Ishikawa (cell line): ENCODE measurements at regions not wholly inside any gene's neighbourhood (a gene's known extent, or its start where the extent isn't known, plus 50 kb on each side); places are given as distances from the start of the nearest gene placed in this dataset.

ENCODE experiments used
- CREB1 ChIP-seq: IDR thresholded peaks from 2 replicates; pipeline ENCODE4 v1.6.1; 2012; ENCODE audit warnings: low read depth
- EP300 ChIP-seq: IDR thresholded peaks from 2 replicates; pipeline ENCODE4 v1.6.1; 2012; ENCODE audit warnings: borderline replicate concordance
- MAX ChIP-seq: IDR thresholded peaks from 2 replicates; pipeline ENCODE4 v1.6.1; 2012
- TAF1 ChIP-seq: IDR thresholded peaks from 2 replicates; pipeline ENCODE4 v1.6.1; 2012; ENCODE audit warnings: low read depth, mild to moderate bottlenecking
- TCF12 ChIP-seq: IDR thresholded peaks from 2 replicates; pipeline ENCODE4 v1.6.1; 2012; ENCODE audit warnings: low read depth
- TF ChIP-seq, protein P1 (sequence below): IDR thresholded peaks from 2 replicates; pipeline ENCODE4 v1.6.1; 2012; ENCODE audit warnings: low read depth, mild to moderate bottlenecking

- TF ChIP-seq TCF12 (no peak), CREB1 (no peak), EP300 (no peak), TAF1 (no peak), MAX (no peak)
- TF ChIP-seq, protein P1, sequence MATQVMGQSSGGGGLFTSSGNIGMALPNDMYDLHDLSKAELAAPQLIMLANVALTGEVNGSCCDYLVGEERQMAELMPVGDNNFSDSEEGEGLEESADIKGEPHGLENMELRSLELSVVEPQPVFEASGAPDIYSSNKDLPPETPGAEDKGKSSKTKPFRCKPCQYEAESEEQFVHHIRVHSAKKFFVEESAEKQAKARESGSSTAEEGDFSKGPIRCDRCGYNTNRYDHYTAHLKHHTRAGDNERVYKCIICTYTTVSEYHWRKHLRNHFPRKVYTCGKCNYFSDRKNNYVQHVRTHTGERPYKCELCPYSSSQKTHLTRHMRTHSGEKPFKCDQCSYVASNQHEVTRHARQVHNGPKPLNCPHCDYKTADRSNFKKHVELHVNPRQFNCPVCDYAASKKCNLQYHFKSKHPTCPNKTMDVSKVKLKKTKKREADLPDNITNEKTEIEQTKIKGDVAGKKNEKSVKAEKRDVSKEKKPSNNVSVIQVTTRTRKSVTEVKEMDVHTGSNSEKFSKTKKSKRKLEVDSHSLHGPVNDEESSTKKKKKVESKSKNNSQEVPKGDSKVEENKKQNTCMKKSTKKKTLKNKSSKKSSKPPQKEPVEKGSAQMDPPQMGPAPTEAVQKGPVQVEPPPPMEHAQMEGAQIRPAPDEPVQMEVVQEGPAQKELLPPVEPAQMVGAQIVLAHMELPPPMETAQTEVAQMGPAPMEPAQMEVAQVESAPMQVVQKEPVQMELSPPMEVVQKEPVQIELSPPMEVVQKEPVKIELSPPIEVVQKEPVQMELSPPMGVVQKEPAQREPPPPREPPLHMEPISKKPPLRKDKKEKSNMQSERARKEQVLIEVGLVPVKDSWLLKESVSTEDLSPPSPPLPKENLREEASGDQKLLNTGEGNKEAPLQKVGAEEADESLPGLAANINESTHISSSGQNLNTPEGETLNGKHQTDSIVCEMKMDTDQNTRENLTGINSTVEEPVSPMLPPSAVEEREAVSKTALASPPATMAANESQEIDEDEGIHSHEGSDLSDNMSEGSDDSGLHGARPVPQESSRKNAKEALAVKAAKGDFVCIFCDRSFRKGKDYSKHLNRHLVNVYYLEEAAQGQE, result no peak
Observed at GRCh38 chr3:177414093-177414492, 216.8 kb upstream of the TBL1XR1 start.
